MG63 (cell line): ENCODE measurements at regions not wholly inside any gene's neighbourhood (a gene's known extent, or its start where the extent isn't known, plus 50 kb on each side); places are given as distances from the start of the nearest gene placed in this dataset.
A peak's percentile ranks its signal among the peaks of the same experiment; 100 is the strongest.

Experiments used
- DNase-seq: peaks from one replicate; pipeline ENCODE4 v3.0.0-alpha.2; 2020
- H3K27me3 ChIP-seq: fragments of 250-450 bp; sonication (Bioruptor Pico); 2 replicates; pipeline ENCODE4 v1.5.1; 2020; ENCODE audit warnings: mild to moderate bottlenecking, moderate library complexity
- H3K36me3 ChIP-seq: fragments of 250-450 bp; sonication (Bioruptor Pico); 2 replicates; pipeline ENCODE4 v1.5.1; 2020; ENCODE audit warnings: mild to moderate bottlenecking, moderate library complexity
- H3K4me3 ChIP-seq: fragments of 250-450 bp; sonication (Bioruptor Pico); 2 replicates; pipeline ENCODE4 v1.5.1; 2020; ENCODE audit warnings: mild to moderate bottlenecking, moderate library complexity
- H3K9me3 ChIP-seq: fragments of 250-450 bp; sonication (Bioruptor Pico); 2 replicates; pipeline ENCODE4 v1.5.1; 2020; ENCODE audit warnings: mild to moderate bottlenecking, moderate library complexity

DNA sequence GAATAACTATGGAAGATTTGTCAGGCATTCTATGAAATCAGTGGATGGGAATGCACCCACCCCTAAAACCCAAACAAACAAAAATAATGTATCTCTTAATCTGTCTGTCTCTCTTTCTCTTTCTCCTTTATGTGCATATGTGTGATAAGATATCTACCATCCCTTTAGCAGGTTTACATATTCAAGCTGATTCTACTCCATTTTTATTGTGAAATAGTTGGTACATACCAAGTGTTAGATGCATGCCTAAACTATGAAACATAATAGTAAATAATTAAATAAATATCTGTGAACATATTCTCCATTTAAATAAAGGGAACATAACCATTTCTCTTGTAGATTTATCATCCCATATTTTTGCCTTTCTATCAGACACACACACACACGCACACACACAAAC is 121.8 kb upstream of the PCDH9 start:
- DNase-seq: no peak

GRCh38 chr13:67351114-67351513 is 121.0 kb upstream of the PCDH9 start:
- H3K4me3 ChIP-seq: no peak overlapping the region
- H3K27me3 ChIP-seq: no peaks in the 10 kb centered on the region
- no peaks in the 10 kb centered on the region for H3K9me3 ChIP-seq
- DNase-seq: no peak
- H3K36me3 ChIP-seq: no peaks in the 10 kb centered on the region

More for the DNA sequence above, 121.8 kb upstream of the PCDH9 start:
- Histone ChIP-seq H3K9me3 (no peaks in the 10 kb centered on the region), H3K36me3 (no peaks in the 10 kb centered on the region), H3K4me3 (no peak overlapping the region), H3K27me3 (no peaks in the 10 kb centered on the region)

GRCh38 chr13:67343777-67344176 is 113.6 kb upstream of the PCDH9 start:
- Histone ChIP-seq H3K36me3 (no peaks in the 10 kb centered on the region), H3K9me3 (no peaks in the 10 kb centered on the region), H3K4me3 (no peak overlapping the region), H3K27me3 (no peaks in the 10 kb centered on the region)
- no peak for DNase-seq

- H3K36me3 ChIP-seq: no peaks in the 10 kb centered on the region
- no peak for DNase-seq
- H3K9me3 ChIP-seq: no peaks in the 10 kb centered on the region
Observed at GRCh38 chr13:67341406-67341805, 111.3 kb upstream of the PCDH9 start.

DNA sequence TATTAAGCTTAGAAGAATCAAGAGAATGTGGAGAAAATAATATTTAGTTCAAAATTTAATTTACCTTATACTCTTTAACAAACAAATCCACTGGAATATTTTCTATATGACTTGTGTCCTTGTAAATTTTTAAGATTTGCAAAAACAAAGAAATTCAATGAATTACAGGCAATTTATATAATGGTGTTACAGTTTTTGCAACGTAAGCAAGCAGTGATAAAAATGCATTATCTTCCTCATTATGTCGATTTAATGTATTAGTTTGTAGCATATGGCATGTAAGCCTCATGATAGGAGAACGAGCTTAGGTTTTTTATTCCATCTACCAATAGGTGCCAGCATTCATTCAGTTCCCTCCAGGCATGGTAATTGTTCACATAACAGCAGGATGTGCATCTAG is 100.0 kb upstream of the PCDH9 start:
- no peaks in the 10 kb centered on the region for H3K36me3 ChIP-seq
- DNase-seq: no peak
- no peaks in the 10 kb centered on the region for H3K9me3 ChIP-seq
- no peaks in the 10 kb centered on the region for H3K27me3 ChIP-seq
- no peak overlapping the region for H3K4me3 ChIP-seq

More at GRCh38 chr13:67341406-67341805, 111.3 kb upstream of the PCDH9 start:
- Histone ChIP-seq H3K4me3 (no peak overlapping the region), H3K27me3 (no peaks in the 10 kb centered on the region)

- DNase-seq: no peak
- no peaks in the 10 kb centered on the region for H3K36me3 ChIP-seq
- no peaks in the 10 kb centered on the region for H3K27me3 ChIP-seq
- H3K9me3 ChIP-seq: no peaks in the 10 kb centered on the region
- no peak overlapping the region for H3K4me3 ChIP-seq
Observed at GRCh38 chr13:67328895-67329294, 98.8 kb upstream of the PCDH9 start.

DNA sequence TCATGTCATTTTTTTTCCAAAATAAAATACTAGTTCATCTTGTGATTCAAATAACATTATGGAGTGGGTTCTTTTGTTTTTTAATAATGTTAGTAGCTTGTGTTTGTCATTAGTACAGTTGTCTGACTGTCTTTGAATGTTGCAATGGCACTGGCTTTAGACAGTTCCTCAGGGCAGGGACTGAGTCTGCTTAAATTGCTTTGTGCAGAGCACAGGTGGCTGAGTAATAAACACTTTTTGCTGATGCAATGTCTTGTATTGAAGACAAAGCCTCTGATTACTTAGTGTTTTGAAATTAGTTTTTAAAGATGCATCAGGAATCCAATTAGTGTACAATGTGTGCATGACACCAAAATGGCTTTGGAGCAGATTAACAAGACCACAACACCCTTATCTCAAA is 88.7 kb upstream of the PCDH9 start:
- Histone ChIP-seq H3K9me3 (no peaks in the 10 kb centered on the region), H3K36me3 (no peaks in the 10 kb centered on the region), H3K4me3 (no peak overlapping the region), H3K27me3 (no peaks in the 10 kb centered on the region)
- DNase-seq: no peak

DNA sequence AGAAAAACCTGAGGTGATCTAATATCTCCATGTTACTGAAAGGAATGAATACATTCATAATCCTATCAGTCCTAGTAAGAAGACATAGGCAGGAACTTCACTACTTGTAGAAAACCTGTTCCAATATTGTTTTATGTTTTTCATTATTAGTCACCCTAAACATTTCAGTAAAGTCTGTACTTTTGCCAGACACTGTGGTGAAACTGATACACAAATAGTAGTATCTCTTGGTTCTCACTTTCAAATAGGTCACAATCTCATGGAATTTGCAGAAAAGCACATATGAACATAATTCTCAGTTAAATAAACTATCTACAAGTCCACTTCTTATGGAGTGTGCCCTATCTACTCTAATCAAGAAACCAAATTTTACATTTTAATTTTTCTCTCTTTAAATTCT is 88.3 kb upstream of the PCDH9 start:
- H3K9me3 ChIP-seq: no peaks in the 10 kb centered on the region
- H3K36me3 ChIP-seq: no peaks in the 10 kb centered on the region
- no peaks in the 10 kb centered on the region for H3K27me3 ChIP-seq
- DNase-seq: no peak
- no peak overlapping the region for H3K4me3 ChIP-seq

GRCh38 chr13:67314405-67314804 is 84.3 kb upstream of the PCDH9 start:
- Histone ChIP-seq H3K27me3 (no peaks in the 10 kb centered on the region; the same call in 1 of the 2 replicates), H3K36me3 (no peaks in the 10 kb centered on the region), H3K4me3 (no peak overlapping the region), H3K9me3 (no peaks in the 10 kb centered on the region)
- DNase-seq: no peak

GRCh38 chr13:67308004-67308772 is 78.1 kb upstream of the PCDH9 start:
- no peaks in the 10 kb centered on the region; the same call in 1 of the 2 replicates for H3K27me3 ChIP-seq
- DNase-seq: no peak
- no peak overlapping the region for H3K4me3 ChIP-seq
- no peaks in the 10 kb centered on the region for H3K36me3 ChIP-seq
- H3K9me3 ChIP-seq: no peaks in the 10 kb centered on the region

GRCh38 chr13:67306742-67307141 is 76.6 kb upstream of the PCDH9 start:
- no peak for DNase-seq
- H3K36me3 ChIP-seq: no peaks in the 10 kb centered on the region
- no peak overlapping the region for H3K4me3 ChIP-seq
- no peaks in the 10 kb centered on the region for H3K27me3 ChIP-seq
- H3K9me3 ChIP-seq: no peaks in the 10 kb centered on the region

GRCh38 chr13:67303661-67304333 is 73.7 kb upstream of the PCDH9 start:
- no peak overlapping the region for H3K4me3 ChIP-seq
- H3K9me3 ChIP-seq: no peaks in the 10 kb centered on the region
- H3K36me3 ChIP-seq: no peaks in the 10 kb centered on the region
- H3K27me3 ChIP-seq: no peaks in the 10 kb centered on the region
- no peak for DNase-seq

DNA sequence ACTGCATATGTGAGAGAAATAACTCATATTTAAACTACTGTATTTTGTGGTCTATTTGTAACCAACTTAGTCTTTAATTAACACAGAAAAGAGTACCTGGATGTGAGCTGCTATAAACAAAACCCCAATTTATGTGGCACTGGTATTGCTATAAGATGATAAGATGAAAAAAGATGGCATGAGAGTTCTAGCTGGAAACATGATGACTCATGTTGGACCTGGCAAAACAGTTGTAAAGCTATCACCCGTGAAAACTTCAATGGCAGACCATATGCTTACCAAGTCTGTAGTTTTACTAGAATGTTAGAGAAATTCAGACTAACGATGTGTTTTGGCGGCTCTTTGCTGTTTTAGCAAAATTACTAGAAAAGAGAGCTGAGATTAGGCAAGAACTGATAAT is 69.6 kb upstream of the PCDH9 start:
- Histone ChIP-seq H3K9me3 (peaks cover 2% of the 10 kb centered on the region; the same call in 1 of the 2 replicates), H3K36me3 (no peaks in the 10 kb centered on the region), H3K27me3 (no peaks in the 10 kb centered on the region), H3K4me3 (no peak overlapping the region)
- peak; percentile 2 for DNase-seq

GRCh38 chr13:67299072-67299635 is 69.0 kb upstream of the PCDH9 start:
- no peaks in the 10 kb centered on the region for H3K36me3 ChIP-seq
- peak; percentile 26 for DNase-seq
- H3K27me3 ChIP-seq: no peaks in the 10 kb centered on the region
- no peak overlapping the region for H3K4me3 ChIP-seq
- H3K9me3 ChIP-seq: peaks cover 2% of the 10 kb centered on the region; the same call in 1 of the 2 replicates

DNA sequence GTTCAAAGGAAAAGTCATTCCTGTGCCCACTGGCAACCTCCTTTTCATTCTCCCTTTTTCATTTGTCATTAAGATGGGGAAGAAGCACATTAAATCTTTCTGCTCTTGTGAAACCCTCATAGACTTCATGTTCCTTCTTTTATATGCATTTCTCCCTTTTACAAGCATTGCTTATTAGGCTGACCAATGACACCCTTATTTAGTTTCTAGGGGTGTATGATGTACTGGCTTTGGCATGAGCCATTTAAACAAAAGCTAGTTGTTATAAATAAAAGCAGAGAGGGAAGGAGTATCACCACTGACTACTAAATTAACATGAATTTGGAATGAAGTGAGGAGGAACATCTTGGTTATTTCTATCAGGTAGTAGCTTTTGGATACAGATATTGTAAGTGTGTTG is 68.2 kb upstream of the PCDH9 start:
- Histone ChIP-seq H3K9me3 (peaks cover 2% of the 10 kb centered on the region; the same call in 1 of the 2 replicates), H3K27me3 (no peaks in the 10 kb centered on the region), H3K4me3 (no peak overlapping the region), H3K36me3 (no peaks in the 10 kb centered on the region)
- no peak for DNase-seq

DNA sequence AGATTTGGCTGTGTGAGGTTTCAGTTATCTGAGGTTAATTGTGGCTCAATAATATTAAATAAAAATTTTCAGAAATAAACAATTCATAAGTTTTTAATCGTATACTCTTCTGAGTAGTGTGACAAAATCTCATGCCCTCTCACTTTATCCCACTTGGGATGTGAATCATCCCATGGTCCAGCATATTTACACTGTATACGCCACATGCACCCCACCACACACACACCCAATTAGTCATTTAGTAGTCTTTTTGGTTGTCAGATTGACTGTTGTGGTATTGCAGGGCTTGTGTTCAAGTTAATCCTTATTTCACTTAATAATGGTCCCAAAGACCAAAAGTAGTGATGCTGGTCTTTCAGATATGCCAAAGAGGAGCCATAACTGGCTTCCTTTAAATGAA is 66.4 kb upstream of the PCDH9 start:
- H3K9me3 ChIP-seq: peaks cover 2% of the 10 kb centered on the region; the same call in 1 of the 2 replicates
- no peaks in the 10 kb centered on the region for H3K36me3 ChIP-seq
- DNase-seq: no peak
- no peak overlapping the region for H3K4me3 ChIP-seq
- H3K27me3 ChIP-seq: no peaks in the 10 kb centered on the region

DNA sequence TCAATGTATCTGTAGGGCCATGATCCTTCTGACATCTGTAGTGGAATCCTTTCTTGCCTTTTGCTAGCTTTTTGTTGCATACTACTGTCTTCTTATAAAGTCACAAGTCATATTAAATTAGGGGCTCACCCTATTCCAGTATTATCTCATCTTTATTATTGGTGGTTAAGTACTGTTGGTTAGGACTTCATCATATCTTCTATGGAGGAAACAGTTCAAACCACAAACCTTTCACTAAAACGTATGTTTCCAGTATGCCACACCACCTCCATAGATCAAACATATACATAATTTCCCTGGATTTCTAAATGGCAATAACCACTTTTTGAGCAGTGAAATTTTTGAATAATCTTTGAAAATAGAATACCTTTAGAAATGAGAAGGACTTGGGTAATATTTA is 62.8 kb upstream of the PCDH9 start:
- H3K36me3 ChIP-seq: no peaks in the 10 kb centered on the region
- H3K4me3 ChIP-seq: no peak overlapping the region
- DNase-seq: no peak
- no peaks in the 10 kb centered on the region for H3K9me3 ChIP-seq
- H3K27me3 ChIP-seq: no peaks in the 10 kb centered on the region

DNA sequence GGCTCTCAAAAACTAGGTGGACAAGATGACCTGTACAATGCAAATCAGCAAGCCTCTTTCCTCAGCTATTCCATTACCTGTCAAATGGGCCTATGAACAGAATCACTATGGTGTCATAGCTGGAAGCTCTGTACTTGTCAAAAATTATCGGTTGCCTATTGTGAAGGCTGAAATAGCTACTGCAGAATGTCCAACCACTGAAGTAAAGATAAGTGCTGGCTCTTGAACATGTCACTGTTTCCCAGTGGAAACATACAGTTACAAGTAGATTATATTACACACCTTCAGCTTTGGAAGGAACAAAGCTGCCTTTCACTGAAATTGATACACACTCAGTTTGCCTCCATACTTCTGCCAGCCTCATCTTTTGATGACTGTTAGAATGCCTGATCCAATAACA is 55.5 kb upstream of the PCDH9 start:
- DNase-seq: no peak
- no peak overlapping the region for H3K4me3 ChIP-seq
- H3K9me3 ChIP-seq: no peaks in the 10 kb centered on the region
- no peaks in the 10 kb centered on the region for H3K36me3 ChIP-seq
- no peaks in the 10 kb centered on the region for H3K27me3 ChIP-seq
